ENCODE measurements at regions not wholly inside any gene's neighbourhood (a gene's known extent, or its start where the extent isn't known, plus 50 kb on each side); places are given as distances from the start of the nearest gene placed in this dataset.
"Not testable (repeated sequence)": the region's sequence is repeated elsewhere in the genome, so short reads cannot be mapped to it uniquely, and the experiment has no call there.

- no peaks in the 10 kb centered on the region for H3K9me3 ChIP-seq (ENCODE audit: insufficient read depth, low read depth)
- H3K4me1 ChIP-seq (replicated peaks; ENCODE audit: insufficient read depth): peaks cover 7% of the 10 kb centered on the region
- no TSS peak for BruUV-seq (replicated peaks)
These were observed 56.6 kb upstream of the LMO2 start for GRCh38 chr11:33948494-33948893.

GRCh38 chr11:33947918-33948317 is 56.0 kb upstream of the LMO2 start:
- H3K36me3 ChIP-seq (ENCODE audit: low read depth); H4K20me1 ChIP-seq (ENCODE audit: insufficient read depth); BruUV-seq (replicated peaks); H3K27me3 ChIP-seq (ENCODE audit: insufficient read depth, low read depth); H3F3A ChIP-seq (ENCODE audit: insufficient read depth, low read depth); H3K4me1 ChIP-seq (replicated peaks; ENCODE audit: insufficient read depth); H3K27ac ChIP-seq; H3K9me2 ChIP-seq (ENCODE audit: insufficient read depth); H3K4me2 ChIP-seq; H2AFZ ChIP-seq; H3K4me3 ChIP-seq; H3K9me3 ChIP-seq (ENCODE audit: insufficient read depth, low read depth); POLR2A ChIA-PET (ENCODE audit: unreplicated experiment); DNase-seq; CTCF ChIA-PET; intact Hi-C loops (cut with micrococcal nuclease; ENCODE audit: unreplicated experiment); H3K79me2 ChIP-seq (ENCODE audit: low read depth): not testable (repeated sequence)

More at GRCh38 chr11:33948494-33948893, 56.6 kb upstream of the LMO2 start:
- Histone ChIP-seq H4K20me1 (ENCODE audit: insufficient read depth) (no peaks in the 10 kb centered on the region), H3F3A (ENCODE audit: insufficient read depth, low read depth) (no peaks in the 10 kb centered on the region), H3K79me2 (ENCODE audit: low read depth) (no peaks in the 10 kb centered on the region), H3K4me2 (no peak overlapping the region), H2AFZ (no peak overlapping the region), H3K27me3 (ENCODE audit: insufficient read depth, low read depth) (no peaks in the 10 kb centered on the region), H3K9me2 (ENCODE audit: insufficient read depth) (no peaks in the 10 kb centered on the region), H3K36me3 (ENCODE audit: low read depth) (no peaks in the 10 kb centered on the region), H3K27ac (no peak overlapping the region), H3K4me3 (no peak overlapping the region)
- POLR2A ChIA-PET (ENCODE audit: unreplicated experiment): no interaction called here
- intact Hi-C loops (cut with micrococcal nuclease; ENCODE audit: unreplicated experiment): no loop called here
- no peak for DNase-seq
- CTCF ChIA-PET: no interaction called here
- no peak for TF ChIP-seq CTCF (conservative IDR thresholded peaks at IDR 0.05)
- no peak for TF ChIP-seq EZH2 (IDR thresholded peaks at IDR 0.05; ENCODE audit: low read depth)

- ChIA-PET CTCF (no interaction called here), POLR2A (ENCODE audit: unreplicated experiment) (no interaction called here)
- Histone ChIP-seq H2AFZ (no peak overlapping the region), H4K20me1 (ENCODE audit: insufficient read depth) (no peaks in the 10 kb centered on the region), H3K4me2 (no peak overlapping the region), H3K4me3 (no peak overlapping the region), H3K9me3 (ENCODE audit: insufficient read depth, low read depth) (no peaks in the 10 kb centered on the region), H3K27me3 (ENCODE audit: insufficient read depth, low read depth) (no peaks in the 10 kb centered on the region), H3K27ac (no peak overlapping the region), H3K9me2 (ENCODE audit: insufficient read depth) (no peaks in the 10 kb centered on the region), H3K79me2 (ENCODE audit: low read depth) (no peaks in the 10 kb centered on the region), H3F3A (ENCODE audit: insufficient read depth, low read depth) (no peaks in the 10 kb centered on the region), H3K4me1 (replicated peaks; ENCODE audit: insufficient read depth) (no peaks in the 10 kb centered on the region), H3K36me3 (ENCODE audit: low read depth) (no peaks in the 10 kb centered on the region)
- no TSS peak for BruUV-seq (replicated peaks)
- TF ChIP-seq CTCF (conservative IDR thresholded peaks at IDR 0.05): no peak
- TF ChIP-seq EZH2 (IDR thresholded peaks at IDR 0.05; ENCODE audit: low read depth): no peak
- intact Hi-C loops (cut with micrococcal nuclease; ENCODE audit: unreplicated experiment): no loop called here
- no peak for DNase-seq
These were observed 55.1 kb upstream of the LMO2 start for GRCh38 chr11:33946930-33947329.

GRCh38 chr11:33945481-33946268 is 53.8 kb upstream of the LMO2 start:
- TF ChIP-seq EZH2 (IDR thresholded peaks at IDR 0.05; ENCODE audit: low read depth) (no peak), CTCF (conservative IDR thresholded peaks at IDR 0.05) (no peak)
- Histone ChIP-seq H3K9me2 (ENCODE audit: insufficient read depth) (no peaks in the 10 kb centered on the region), H3K4me2 (no peak overlapping the region), H3K4me3 (no peak overlapping the region), H3K36me3 (ENCODE audit: low read depth) (no peaks in the 10 kb centered on the region), H3K4me1 (replicated peaks; ENCODE audit: insufficient read depth) (no peaks in the 10 kb centered on the region), H3K9me3 (ENCODE audit: insufficient read depth, low read depth) (no peaks in the 10 kb centered on the region), H3K27me3 (ENCODE audit: insufficient read depth, low read depth) (no peaks in the 10 kb centered on the region), H3F3A (ENCODE audit: insufficient read depth, low read depth) (no peaks in the 10 kb centered on the region), H3K79me2 (ENCODE audit: low read depth) (no peaks in the 10 kb centered on the region), H3K27ac (no peak overlapping the region), H4K20me1 (ENCODE audit: insufficient read depth) (no peaks in the 10 kb centered on the region), H2AFZ (no peak overlapping the region)
- POLR2A ChIA-PET (ENCODE audit: unreplicated experiment): interaction anchor here (0.6 kb wide), 1 partner anchor 44 kb away, joined by 6 read pairs; no protein-coding TSS in a partner anchor
- BruUV-seq (replicated peaks): no TSS peak
- CTCF ChIA-PET: no interaction called here
- intact Hi-C loops (cut with micrococcal nuclease; ENCODE audit: unreplicated experiment): no loop called here
- no peak for DNase-seq
